ENCODE measurements at regions not wholly inside any gene's neighbourhood (a gene's known extent, or its start where the extent isn't known, plus 50 kb on each side); places are given as distances from the start of the nearest gene placed in this dataset.

DNA sequence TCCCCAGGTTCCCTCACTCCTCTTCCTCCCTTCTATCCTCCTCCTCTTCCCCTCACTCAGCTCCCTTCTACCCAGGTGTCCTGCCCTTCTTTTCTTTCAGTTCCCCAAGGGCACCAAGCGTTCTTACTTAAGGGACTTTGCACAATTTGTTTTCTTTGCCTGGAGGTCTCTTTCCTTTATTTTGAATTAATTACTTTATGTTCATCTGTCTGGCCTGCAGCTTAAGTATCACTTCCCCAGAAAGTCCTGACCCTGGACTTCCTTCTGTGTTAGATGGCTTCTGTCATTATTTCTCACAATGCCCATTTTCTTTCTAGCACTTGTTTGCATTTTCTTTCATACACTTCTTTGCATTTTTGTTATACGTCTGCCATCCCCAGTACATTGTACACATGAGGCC lies 350.6 kb downstream of the SH3GL2 start:
- Mint-ChIP-seq H3K27ac (no peak overlapping the region), H3K36me3 (no peaks in the 10 kb centered on the region), H3K4me1 (no peaks in the 10 kb centered on the region), H3K27me3 (no peaks in the 10 kb centered on the region), H3K9me3 (peaks cover 0 to 18% (median 5%) of the 10 kb centered on the region in 5 donors), H3K4me3 (no peak overlapping the region)
- H3K27ac ChIP-seq (ENCODE audit: low read depth, low read length), result no peak overlapping the region
- no peaks in the 10 kb centered on the region for H3K4me1 ChIP-seq (ENCODE audit: insufficient read depth, low read length)
- H3K27me3 ChIP-seq (ENCODE audit: insufficient read depth, low read length, poor library complexity, severe bottlenecking), result no peaks in the 10 kb centered on the region
- no peak overlapping the region for H3K4me3 ChIP-seq (ENCODE audit: low read length)
- CTCF ChIA-PET, result no interaction called here
- no peak for DNase-seq
- no peaks in the 10 kb centered on the region for H3K36me3 ChIP-seq (ENCODE audit: insufficient read depth, low read length)
- no peaks in the 10 kb centered on the region for H3K9me3 ChIP-seq (ENCODE audit: low read length)
- POLR2A ChIA-PET, result no interaction called here

DNA sequence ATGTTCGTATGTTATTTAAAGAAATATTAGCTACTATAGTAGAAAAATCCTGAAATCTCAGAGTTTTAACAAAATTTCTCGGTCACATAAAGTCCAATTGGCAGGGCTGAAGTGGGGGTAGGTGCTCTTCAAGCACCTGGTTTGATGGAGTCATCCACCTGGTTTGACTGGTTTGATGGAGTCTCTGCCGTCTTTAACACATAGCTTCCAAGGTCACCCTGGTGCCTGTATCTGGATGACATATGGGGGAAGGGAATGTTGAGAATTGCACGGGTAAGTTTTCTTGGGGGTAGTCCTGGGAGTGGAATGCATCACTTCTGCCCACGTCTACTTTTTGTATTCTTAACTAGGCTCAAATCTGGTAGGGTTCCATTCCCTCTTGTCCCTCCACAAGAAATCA lies 351.2 kb downstream of the SH3GL2 start:
- H3K4me1 ChIP-seq (ENCODE audit: insufficient read depth, low read length), result no peaks in the 10 kb centered on the region
- H3K36me3 ChIP-seq (ENCODE audit: insufficient read depth, low read length), result no peaks in the 10 kb centered on the region
- H3K9me3 ChIP-seq (ENCODE audit: low read length), result no peaks in the 10 kb centered on the region
- POLR2A ChIA-PET, result no interaction called here
- Mint-ChIP-seq H3K27me3 (no peaks in the 10 kb centered on the region), H3K4me3 (no peak overlapping the region), H3K4me1 (no peaks in the 10 kb centered on the region), H3K27ac (no peak overlapping the region), H3K9me3 (peaks cover 0 to 18% (median 5%) of the 10 kb centered on the region in 5 donors), H3K36me3 (no peaks in the 10 kb centered on the region)
- no peaks in the 10 kb centered on the region for H3K27me3 ChIP-seq (ENCODE audit: insufficient read depth, low read length, poor library complexity, severe bottlenecking)
- H3K27ac ChIP-seq (ENCODE audit: low read depth, low read length), result no peak overlapping the region
- H3K4me3 ChIP-seq (ENCODE audit: low read length), result no peak overlapping the region
- no peak for DNase-seq
- CTCF ChIA-PET, result no interaction called here

DNA sequence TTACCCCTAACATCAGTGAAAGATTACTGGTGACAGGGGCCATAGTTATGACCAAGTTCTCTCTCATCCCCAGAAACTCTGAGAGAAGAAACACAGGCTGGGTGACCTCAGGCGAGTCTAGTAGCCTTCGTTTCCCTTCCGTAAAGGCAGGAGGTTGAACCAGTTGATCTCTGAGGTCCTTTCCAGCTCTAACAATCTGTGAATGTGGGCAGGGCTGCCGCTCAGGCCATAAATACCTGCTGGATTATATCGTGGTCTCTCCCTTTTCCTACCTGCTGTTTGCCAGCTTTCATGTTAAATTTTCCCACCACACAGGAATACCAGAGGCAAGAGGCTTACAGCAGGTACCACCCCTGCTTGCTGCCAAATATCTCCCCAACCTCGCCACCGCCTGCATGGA lies 357.5 kb downstream of the SH3GL2 start:
- H3K9me3 Mint-ChIP-seq, result peaks cover 1 to 8% (median 7%) of the 10 kb centered on the region in 5 donors
- Histone ChIP-seq H3K4me1 (ENCODE audit: insufficient read depth, low read length) (no peaks in the 10 kb centered on the region), H3K36me3 (ENCODE audit: insufficient read depth, low read length) (no peaks in the 10 kb centered on the region), H3K27me3 (ENCODE audit: insufficient read depth, low read length, poor library complexity, severe bottlenecking) (no peaks in the 10 kb centered on the region), H3K4me3 (ENCODE audit: low read length) (no peak overlapping the region), H3K9me3 (ENCODE audit: low read length) (no peaks in the 10 kb centered on the region), H3K27ac (ENCODE audit: low read depth, low read length) (no peak overlapping the region)
- no peak overlapping the region for H3K4me3 Mint-ChIP-seq
- no peak overlapping the region for H3K27ac Mint-ChIP-seq
- H3K4me1 Mint-ChIP-seq, result no peaks in the 10 kb centered on the region
- ChIA-PET CTCF (no interaction called here), POLR2A (no interaction called here)
- no peaks in the 10 kb centered on the region for H3K36me3 Mint-ChIP-seq
- H3K27me3 Mint-ChIP-seq, result no peaks in the 10 kb centered on the region
- no peak for DNase-seq

- no peaks in the 10 kb centered on the region for H3K27me3 Mint-ChIP-seq
- peaks cover 0 to 8% (median 7%) of the 10 kb centered on the region in 5 donors for H3K9me3 Mint-ChIP-seq
- POLR2A ChIA-PET, result no interaction called here
- H3K27ac Mint-ChIP-seq, result no peak overlapping the region
- no peak for DNase-seq
- Histone ChIP-seq H3K27ac (ENCODE audit: low read depth, low read length) (no peak overlapping the region), H3K27me3 (ENCODE audit: insufficient read depth, low read length, poor library complexity, severe bottlenecking) (no peaks in the 10 kb centered on the region), H3K9me3 (ENCODE audit: low read length) (no peaks in the 10 kb centered on the region), H3K36me3 (ENCODE audit: insufficient read depth, low read length) (no peaks in the 10 kb centered on the region), H3K4me3 (ENCODE audit: low read length) (no peak overlapping the region), H3K4me1 (ENCODE audit: insufficient read depth, low read length) (no peaks in the 10 kb centered on the region)
- CTCF ChIA-PET, result no interaction called here
- H3K4me3 Mint-ChIP-seq, result no peak overlapping the region
- no peaks in the 10 kb centered on the region for H3K4me1 Mint-ChIP-seq
- H3K36me3 Mint-ChIP-seq, result no peaks in the 10 kb centered on the region
These were observed 359.3 kb downstream of the SH3GL2 start for GRCh38 chr9:17938035-17938655.

DNA sequence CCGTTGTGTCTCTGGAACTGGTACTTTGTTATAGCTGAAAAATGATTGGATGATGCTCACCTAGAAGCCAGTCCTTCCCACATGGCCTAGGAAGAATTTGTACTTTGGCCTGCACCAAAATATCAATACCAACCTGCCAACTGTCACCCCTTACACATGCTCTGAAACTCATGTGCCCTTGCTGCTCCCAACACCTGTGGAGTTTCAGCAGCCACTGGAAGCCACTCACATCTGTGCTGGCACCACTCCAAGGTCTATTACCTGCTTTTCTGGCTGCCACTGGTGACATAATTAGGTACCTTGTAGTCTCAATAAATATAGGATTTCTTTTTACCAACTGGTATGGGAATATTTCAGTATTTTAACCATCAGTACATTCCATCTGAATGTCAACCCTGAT lies 363.6 kb downstream of the SH3GL2 start:
- Histone ChIP-seq H3K36me3 (ENCODE audit: insufficient read depth, low read length) (no peaks in the 10 kb centered on the region), H3K9me3 (ENCODE audit: low read length) (no peaks in the 10 kb centered on the region), H3K4me3 (ENCODE audit: low read length) (no peak overlapping the region), H3K4me1 (ENCODE audit: insufficient read depth, low read length) (no peaks in the 10 kb centered on the region), H3K27me3 (ENCODE audit: insufficient read depth, low read length, poor library complexity, severe bottlenecking) (no peaks in the 10 kb centered on the region), H3K27ac (ENCODE audit: low read depth, low read length) (no peak overlapping the region)
- DNase-seq, result no peak
- Mint-ChIP-seq H3K9me3 (peaks cover 3 to 19% (median 8%) of the 10 kb centered on the region in 5 donors), H3K36me3 (no peaks in the 10 kb centered on the region), H3K4me3 (no peak overlapping the region), H3K27me3 (no peaks in the 10 kb centered on the region), H3K4me1 (no peaks in the 10 kb centered on the region), H3K27ac (no peak overlapping the region)
- ChIA-PET POLR2A (no interaction called here), CTCF (no interaction called here)

DNA sequence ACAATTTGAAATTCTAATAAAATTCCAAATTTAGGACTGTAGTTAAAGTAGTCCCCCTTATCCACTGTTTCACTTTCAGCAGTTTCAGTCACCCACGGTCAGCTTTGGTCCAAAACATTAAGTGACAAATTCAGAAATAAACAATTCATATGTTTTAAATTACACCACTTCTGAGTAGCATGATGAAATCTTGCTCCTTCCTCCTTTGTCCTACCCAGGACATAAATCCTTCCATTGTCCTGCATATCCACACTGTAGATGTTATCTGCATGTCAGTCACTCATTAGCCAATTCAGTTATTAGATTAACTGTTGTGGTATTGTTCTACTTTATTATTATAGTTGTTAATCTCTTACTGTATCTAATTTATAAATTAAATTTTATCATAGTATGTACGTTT lies 376.5 kb downstream of the SH3GL2 start:
- no peaks in the 10 kb centered on the region for H3K9me3 ChIP-seq (ENCODE audit: low read length)
- Mint-ChIP-seq H3K4me3 (no peak overlapping the region), H3K27me3 (no peaks in the 10 kb centered on the region), H3K27ac (no peak overlapping the region), H3K4me1 (no peaks in the 10 kb centered on the region), H3K36me3 (no peaks in the 10 kb centered on the region), H3K9me3 (peaks cover 0 to 7% (median 3%) of the 10 kb centered on the region in 5 donors)
- ChIA-PET CTCF (no interaction called here), POLR2A (no interaction called here)
- no peaks in the 10 kb centered on the region for H3K4me1 ChIP-seq (ENCODE audit: insufficient read depth, low read length)
- no peaks in the 10 kb centered on the region for H3K36me3 ChIP-seq (ENCODE audit: insufficient read depth, low read length)
- no peak for DNase-seq
- H3K27me3 ChIP-seq (ENCODE audit: insufficient read depth, low read length, poor library complexity, severe bottlenecking), result no peaks in the 10 kb centered on the region
- no peak overlapping the region for H3K27ac ChIP-seq (ENCODE audit: low read depth, low read length)
- no peak overlapping the region for H3K4me3 ChIP-seq (ENCODE audit: low read length)

DNA sequence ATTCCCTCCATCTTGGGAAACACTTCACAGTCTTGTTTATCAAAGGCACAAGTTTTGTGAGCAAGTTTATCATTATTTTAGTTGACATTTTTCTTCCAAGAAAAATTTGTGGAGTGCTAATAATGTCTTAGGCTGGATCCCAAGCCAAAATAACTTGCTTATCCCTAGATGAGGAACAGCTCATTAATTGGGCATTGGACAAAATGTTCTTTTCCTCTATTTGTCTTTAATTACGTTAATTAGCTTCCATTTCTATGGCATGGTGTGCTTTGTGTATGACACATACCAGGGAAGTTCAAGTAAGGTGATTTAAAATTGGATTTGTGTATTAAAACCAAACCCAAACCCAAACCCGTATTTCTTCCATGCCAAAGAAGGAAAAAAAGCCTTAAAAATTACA lies 379.5 kb downstream of the SH3GL2 start:
- no peak overlapping the region for H3K4me3 Mint-ChIP-seq
- CTCF ChIA-PET, result no interaction called here
- H3K9me3 Mint-ChIP-seq, result peaks cover 0 to 6% (median 1%) of the 10 kb centered on the region in 5 donors
- H3K36me3 ChIP-seq (ENCODE audit: insufficient read depth, low read length), result no peaks in the 10 kb centered on the region
- H3K4me1 Mint-ChIP-seq, result no peaks in the 10 kb centered on the region
- H3K27ac Mint-ChIP-seq, result no peak overlapping the region
- H3K27me3 Mint-ChIP-seq, result no peaks in the 10 kb centered on the region
- no peak overlapping the region for H3K4me3 ChIP-seq (ENCODE audit: low read length)
- H3K27ac ChIP-seq (ENCODE audit: low read depth, low read length), result no peak overlapping the region
- DNase-seq, result no peak
- H3K36me3 Mint-ChIP-seq, result no peaks in the 10 kb centered on the region
- POLR2A ChIA-PET, result no interaction called here
- no peaks in the 10 kb centered on the region for H3K27me3 ChIP-seq (ENCODE audit: insufficient read depth, low read length, poor library complexity, severe bottlenecking)
- H3K9me3 ChIP-seq (ENCODE audit: low read length), result no peaks in the 10 kb centered on the region
- H3K4me1 ChIP-seq (ENCODE audit: insufficient read depth, low read length), result no peaks in the 10 kb centered on the region

DNA sequence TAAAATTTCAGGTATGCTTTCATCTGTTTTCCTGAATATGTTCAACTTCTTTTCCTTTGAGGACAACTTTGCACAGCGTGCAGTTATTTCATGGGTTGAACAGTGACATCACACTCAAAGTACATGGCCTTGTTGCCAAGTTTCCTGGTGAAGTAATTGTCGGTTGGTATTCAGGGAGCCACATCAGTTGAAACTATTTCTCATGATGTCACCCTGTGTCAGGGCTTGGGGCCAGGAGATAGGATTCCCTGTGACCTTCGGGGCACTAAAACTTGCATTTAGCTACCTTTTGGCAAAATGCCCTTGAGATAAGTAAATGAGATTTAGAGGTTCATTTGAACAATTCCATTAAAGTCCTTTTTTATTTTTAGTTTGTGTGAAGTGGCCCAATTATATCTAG lies 383.9 kb downstream of the SH3GL2 start:
- no peaks in the 10 kb centered on the region for H3K4me1 ChIP-seq (ENCODE audit: insufficient read depth, low read length)
- Mint-ChIP-seq H3K27me3 (no peaks in the 10 kb centered on the region), H3K9me3 (peaks cover 0 to 12% (median 4%) of the 10 kb centered on the region in 5 donors), H3K36me3 (no peaks in the 10 kb centered on the region), H3K4me1 (no peaks in the 10 kb centered on the region), H3K27ac (no peak overlapping the region), H3K4me3 (no peak overlapping the region)
- H3K36me3 ChIP-seq (ENCODE audit: insufficient read depth, low read length), result no peaks in the 10 kb centered on the region
- POLR2A ChIA-PET, result no interaction called here
- no peaks in the 10 kb centered on the region for H3K9me3 ChIP-seq (ENCODE audit: low read length)
- no peak for DNase-seq
- H3K27me3 ChIP-seq (ENCODE audit: insufficient read depth, low read length, poor library complexity, severe bottlenecking), result no peaks in the 10 kb centered on the region
- no peak overlapping the region for H3K4me3 ChIP-seq (ENCODE audit: low read length)
- CTCF ChIA-PET, result no interaction called here
- no peak overlapping the region for H3K27ac ChIP-seq (ENCODE audit: low read depth, low read length)

GRCh38 chr9:17963498-17963897 lies 384.6 kb downstream of the SH3GL2 start:
- ChIA-PET POLR2A (no interaction called here), CTCF (no interaction called here)
- no peak for DNase-seq
- H3K27me3 ChIP-seq (ENCODE audit: insufficient read depth, low read length, poor library complexity, severe bottlenecking), result no peaks in the 10 kb centered on the region
- no peak overlapping the region for H3K4me3 ChIP-seq (ENCODE audit: low read length)
- peaks cover 0 to 12% (median 4%) of the 10 kb centered on the region in 5 donors for H3K9me3 Mint-ChIP-seq
- H3K27ac Mint-ChIP-seq, result no peak overlapping the region
- H3K4me3 Mint-ChIP-seq, result no peak overlapping the region
- no peaks in the 10 kb centered on the region for H3K27me3 Mint-ChIP-seq
- no peaks in the 10 kb centered on the region for H3K36me3 ChIP-seq (ENCODE audit: insufficient read depth, low read length)
- H3K4me1 ChIP-seq (ENCODE audit: insufficient read depth, low read length), result no peaks in the 10 kb centered on the region
- H3K27ac ChIP-seq (ENCODE audit: low read depth, low read length), result no peak overlapping the region
- no peaks in the 10 kb centered on the region for H3K4me1 Mint-ChIP-seq
- H3K9me3 ChIP-seq (ENCODE audit: low read length), result no peaks in the 10 kb centered on the region
- no peaks in the 10 kb centered on the region for H3K36me3 Mint-ChIP-seq
